Mesenchymal stem cell (in vitro differentiated cells and primary cell): ENCODE measurements at regions not wholly inside any gene's neighbourhood (a gene's known extent, or its start where the extent isn't known, plus 50 kb on each side); places are given as distances from the start of the nearest gene placed in this dataset. TPM values are rescaled to one million over a fixed set of nuclear protein-coding genes. Genes with fewer than 3 reads are reported as not detected.

ENCODE experiments used
- DNase-seq: peaks from one replicate; pipeline ENCODE4 v3.0.0-alpha.2; 2013
- H2AFZ ChIP-seq: one replicate; pipeline ENCODE4 v1.6.1; 2013; ENCODE audit warnings: low read depth, mild to moderate bottlenecking, control low read depth, inconsistent platforms, low read length, moderate library complexity
- H2AK5ac ChIP-seq: 2 replicates; pipeline ENCODE4 v1.6.1; 2013; ENCODE audit warnings: low read length, moderate library complexity, mild to moderate bottlenecking, inconsistent platforms; ENCODE audit not compliant: severe bottlenecking
- H2BK120ac ChIP-seq: one replicate; pipeline ENCODE4 v1.6.1; 2013; ENCODE audit warnings: low read depth, mild to moderate bottlenecking, inconsistent platforms, low read length, moderate library complexity
- H2BK12ac ChIP-seq, 2 experiments: one replicate each; pipeline ENCODE4 v1.6.1; 2013; ENCODE audit warnings: inconsistent platforms in 2 of 2, low read length in 2 of 2, mild to moderate bottlenecking in 2 of 2, moderate library complexity in 2 of 2, control low read depth in 1 of 2
- H2BK15ac ChIP-seq: one replicate; pipeline ENCODE4 v1.6.1; 2013; ENCODE audit warnings: mild to moderate bottlenecking, low read depth, inconsistent platforms; ENCODE audit not compliant: poor library complexity, severe bottlenecking
- H2BK5ac ChIP-seq: 2 replicates; pipeline ENCODE4 v1.6.1; 2013; ENCODE audit warnings: low read depth, mild to moderate bottlenecking, low read length, control low read depth, inconsistent platforms; ENCODE audit not compliant: poor library complexity, severe bottlenecking
- H3K14ac ChIP-seq, 2 experiments: one replicate each; pipeline ENCODE4 v1.6.1; 2013; ENCODE audit warnings: inconsistent platforms in 2 of 2, low read length in 2 of 2, control low read depth in 1 of 2, mild to moderate bottlenecking in 1 of 2, moderate library complexity in 1 of 2
- H3K18ac ChIP-seq, 2 experiments: one replicate each; pipeline ENCODE4 v1.6.1; 2013; ENCODE audit warnings: inconsistent platforms in 2 of 2, low read length in 2 of 2, control low read depth in 1 of 2, low read depth in 1 of 2, mild to moderate bottlenecking in 1 of 2
- H3K23ac ChIP-seq, 2 experiments: one replicate each; pipeline ENCODE4 v1.6.1; 2013; ENCODE audit warnings: inconsistent platforms in 2 of 2, low read length in 2 of 2, mild to moderate bottlenecking in 2 of 2, moderate library complexity in 2 of 2, control low read depth in 1 of 2
- H3K27ac ChIP-seq: 2 replicates; pipeline ENCODE4 v1.5.1; 2013; ENCODE audit warnings: mild to moderate bottlenecking, moderate library complexity, low read length, control low read depth, inconsistent platforms; ENCODE audit not compliant: poor library complexity, severe bottlenecking
- H3K27me3 ChIP-seq, 2 experiments: 2 replicates each; pipeline versions ENCODE4 v1.6.1 to v1.7.0; 2013; ENCODE audit warnings: low read length in 2 of 2, mild to moderate bottlenecking in 2 of 2, moderate library complexity in 2 of 2, control low read depth in 1 of 2, inconsistent platforms in 1 of 2; ENCODE audit not compliant: control insufficient read depth in 1 of 2, insufficient read depth in 1 of 2
- H3K36me3 ChIP-seq, 2 experiments: 2 replicates each; pipeline versions ENCODE4 v1.6.1 to v1.7.0; 2013; ENCODE audit warnings: low read length in 2 of 2, control low read depth in 1 of 2, inconsistent platforms in 1 of 2, low read depth in 1 of 2, mild to moderate bottlenecking in 1 of 2; ENCODE audit not compliant: insufficient read depth in 2 of 2, control insufficient read depth in 1 of 2
- H3K4ac ChIP-seq, 2 experiments: one replicate each; pipeline ENCODE4 v1.6.1; 2013; ENCODE audit warnings: inconsistent platforms in 2 of 2, low read length in 2 of 2, mild to moderate bottlenecking in 2 of 2, moderate library complexity in 2 of 2, control low read depth in 1 of 2, low read depth in 1 of 2
- H3K4me1 ChIP-seq: 2 replicates; pipeline ENCODE4 v1.6.1; 2013; ENCODE audit warnings: low read depth, low read length, control low read depth; ENCODE audit not compliant: control insufficient read depth, insufficient read depth
- H3K4me2 ChIP-seq: 2 replicates; pipeline ENCODE4 v1.6.1; 2013; ENCODE audit warnings: low read length, mild to moderate bottlenecking, inconsistent platforms; ENCODE audit not compliant: poor library complexity, severe bottlenecking
- H3K4me3 ChIP-seq, 2 experiments: 2 replicates each; pipeline versions ENCODE4 v1.5.1 to v1.7.0; 2013; ENCODE audit warnings: low read length in 2 of 2, mild to moderate bottlenecking in 2 of 2, control low read depth in 1 of 2, low read depth in 1 of 2; ENCODE audit not compliant: insufficient read depth in 1 of 2
- H3K79me1 ChIP-seq: replicated peaks from 2 replicates; pipeline ENCODE4 v1.6.1; 2013; ENCODE audit warnings: mild to moderate bottlenecking, control low read depth, low read length, inconsistent platforms; ENCODE audit not compliant: poor library complexity, severe bottlenecking
- H3K9ac ChIP-seq: 2 replicates; pipeline ENCODE4 v1.7.0; 2013; ENCODE audit warnings: mild to moderate bottlenecking, low read length, moderate library complexity
- H3K9me3 ChIP-seq: 2 replicates; pipeline ENCODE4 v1.7.0; 2013; ENCODE audit warnings: mild to moderate bottlenecking, low read length; ENCODE audit not compliant: control insufficient read depth
- H4K8ac ChIP-seq: one replicate; pipeline ENCODE4 v1.6.1; 2013; ENCODE audit warnings: inconsistent platforms, mild to moderate bottlenecking, low read length, moderate library complexity
- H4K91ac ChIP-seq: one replicate; pipeline ENCODE4 v1.6.1; 2013; ENCODE audit warnings: mild to moderate bottlenecking, low read length, inconsistent platforms
- WGBS: methylation state at CpG from one replicate; pipeline ENCODE4 v1.1.7; 2013; ENCODE audit warnings: mixed read lengths; 5-methylcytosine and 5-hydroxymethylcytosine counted together
- small RNA-seq: library from polyadenylated mRNA; stranded (forward); fragments of <200 nt; extraction: miRNeasy Mini kit (QIAGEN cat#:217004); gene quantifications from one replicate; pipeline ENCODE3, GENCODE V24; 2013; ENCODE audit warnings: low read depth

DNA sequence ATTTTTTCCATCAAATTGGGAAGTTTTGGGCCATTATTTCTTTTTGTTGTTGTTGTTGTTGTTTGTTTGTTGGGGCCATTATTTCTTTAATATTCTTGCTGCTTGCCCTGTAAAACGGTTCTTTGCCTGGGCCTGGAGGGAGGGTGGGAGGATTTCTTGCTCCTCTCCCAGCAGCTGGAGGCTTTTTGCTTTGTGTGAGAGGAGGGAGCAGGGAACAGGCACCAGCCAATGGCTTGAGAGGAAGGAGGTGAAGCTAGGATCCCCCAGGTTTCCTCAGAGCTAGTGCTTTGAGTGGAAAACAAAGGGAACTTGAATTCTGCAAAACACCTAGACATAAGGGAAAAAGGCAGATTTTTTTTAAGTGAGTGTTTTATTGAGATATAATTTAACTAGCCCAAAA, 61.2 kb upstream of the DNAJC19 start:
- Histone ChIP-seq H3K27ac (no peak overlapping the region), H4K91ac (no peak overlapping the region), H2BK5ac (no peak overlapping the region), H3K4me3 (no peak overlapping the region), H2AFZ (no peak overlapping the region), H3K79me1 (no peaks in the 10 kb centered on the region), H3K14ac (no peak overlapping the region), H3K36me3 (no peaks in the 10 kb centered on the region), H3K4ac (no peak overlapping the region), H3K27me3 (no peaks in the 10 kb centered on the region), H2BK120ac (no peak overlapping the region), H3K23ac (no peak overlapping the region), H3K9ac (no peak overlapping the region), H4K8ac (no peak overlapping the region), H3K9me3 (peaks cover 3% of the 10 kb centered on the region), H3K18ac (no peak overlapping the region), H2BK12ac (no peak overlapping the region), H2AK5ac (no peak overlapping the region), H3K4me1 (no peaks in the 10 kb centered on the region), H3K4me2 (no peak overlapping the region), H2BK15ac (no peak overlapping the region)
- no peak for DNase-seq
- WGBS: 4% methylated on average over 1 of the region's 1 CpG

- H2BK15ac ChIP-seq: no peak overlapping the region
- H2BK120ac ChIP-seq: no peak overlapping the region
- no peak overlapping the region for H3K14ac ChIP-seq
- no peak overlapping the region for H3K18ac ChIP-seq
- no peak overlapping the region for H4K8ac ChIP-seq
- H3K4me3 ChIP-seq: no peak overlapping the region
- H2AK5ac ChIP-seq: no peak overlapping the region
- no peak overlapping the region for H3K9ac ChIP-seq
- no peak overlapping the region for H4K91ac ChIP-seq
- no peak overlapping the region for H2BK12ac ChIP-seq
- H3K36me3 ChIP-seq: no peaks in the 10 kb centered on the region
- no peak overlapping the region for H3K4me2 ChIP-seq
- H3K9me3 ChIP-seq: peaks cover 5% of the 10 kb centered on the region
- no peak overlapping the region for H2BK5ac ChIP-seq
- H3K79me1 ChIP-seq: no peaks in the 10 kb centered on the region
- H3K4ac ChIP-seq: no peak overlapping the region
- no peaks in the 10 kb centered on the region for H3K27me3 ChIP-seq
- no peaks in the 10 kb centered on the region for H3K4me1 ChIP-seq
- no peak overlapping the region for H2AFZ ChIP-seq
- no peak overlapping the region for H3K27ac ChIP-seq
- DNase-seq: no peak
- H3K23ac ChIP-seq: no peak overlapping the region
Observed at GRCh38 chr3:181040030-181040429, 50.5 kb upstream of the DNAJC19 start.

Small RNA genes in the stretch of these regions (small RNA-seq; reads per million reads assigned to genes)
- gene AC083904.1 (not detected), gene RNU6-4P (not detected)
